ENCODE measurements at regions not wholly inside any gene's neighbourhood (a gene's known extent, or its start where the extent isn't known, plus 50 kb on each side); places are given as distances from the start of the nearest gene placed in this dataset.

DNA sequence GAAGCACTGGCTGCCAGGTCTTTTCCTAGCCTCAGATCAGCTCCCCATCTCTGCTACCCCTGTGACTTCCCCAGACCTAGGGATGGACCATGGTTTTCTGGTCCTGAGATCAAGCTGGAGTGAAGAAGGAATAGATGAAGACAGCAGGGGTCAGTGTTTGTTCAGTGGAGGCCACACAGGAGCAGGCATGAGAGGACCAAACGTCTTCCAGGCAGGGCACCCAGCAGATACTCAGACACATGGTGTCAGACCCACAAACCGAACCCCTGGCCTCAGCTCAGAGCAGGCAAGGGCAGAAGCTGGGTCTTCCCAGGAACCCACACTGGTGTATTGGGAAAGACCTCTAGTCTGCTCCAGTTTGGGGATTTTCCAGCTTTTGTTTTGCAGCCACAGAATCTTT is 189.7 kb downstream of the IRX5 start:
- FAIRE-seq (no peak), DNase-seq (ENCODE audit: low read depth, low spot score) (no peak)
- dilution Hi-C loops (cut with MboI; ENCODE audit: extremely low pct_ligation_motif_present, low sequenced_read_pairs) (no loop called here), intact Hi-C loops (cut with micrococcal nuclease) (no loop called here)
- Histone ChIP-seq H3K4me2 (ENCODE audit: insufficient read depth, low read length) (no peak overlapping the region), H4K20me1 (replicated peaks; ENCODE audit: control insufficient read depth, extremely low read depth, insufficient read depth, low read length) (no peaks in the 10 kb centered on the region), H3K27ac (ENCODE audit: insufficient read depth, low read depth, low read length) (no peak overlapping the region), H3K9me1 (replicated peaks; ENCODE audit: control insufficient read depth, extremely low read depth, insufficient read depth, low read length) (no peaks in the 10 kb centered on the region), H3K27me3 (ENCODE audit: control insufficient read depth in 2 of 2, insufficient read depth in 2 of 2, low read length in 2 of 2) (no peaks in the 10 kb centered on the region), H3K36me3 (ENCODE audit: control insufficient read depth in 2 of 2, extremely low read depth in 1 of 2, insufficient read depth in 2 of 2, low read length in 2 of 2) (no peaks in the 10 kb centered on the region), H3K9ac (replicated peaks; ENCODE audit: extremely low read depth, insufficient read depth, low read length) (no peak overlapping the region), H3K4me3 (replicated peaks in 1 of 3; ENCODE audit: insufficient read depth in 1 of 3, low read depth in 1 of 3, low read length in 3 of 3) (no peak overlapping the region), H3K79me2 (ENCODE audit: control insufficient read depth, insufficient read depth, low read length) (no peaks in the 10 kb centered on the region), H2AFZ (ENCODE audit: low read depth, low read length) (no peak overlapping the region), H3K9me3 (replicated peaks; ENCODE audit: control insufficient read depth, insufficient read depth, low read length) (no peaks in the 10 kb centered on the region), H3K4me1 (ENCODE audit: control insufficient read depth, extremely low read depth, insufficient read depth, low read length) (no peaks in the 10 kb centered on the region)
- TF ChIP-seq, protein P1, sequence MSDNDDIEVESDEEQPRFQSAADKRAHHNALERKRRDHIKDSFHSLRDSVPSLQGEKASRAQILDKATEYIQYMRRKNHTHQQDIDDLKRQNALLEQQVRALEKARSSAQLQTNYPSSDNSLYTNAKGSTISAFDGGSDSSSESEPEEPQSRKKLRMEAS (IDR thresholded peaks at IDR 0.05; ENCODE audit: insufficient read depth, insufficient read length), result no peak
- ChIA-PET POLR2A (no interaction called here), CTCF (no interaction called here)
- BruUV-seq (replicated peaks), result no TSS peak

DNA sequence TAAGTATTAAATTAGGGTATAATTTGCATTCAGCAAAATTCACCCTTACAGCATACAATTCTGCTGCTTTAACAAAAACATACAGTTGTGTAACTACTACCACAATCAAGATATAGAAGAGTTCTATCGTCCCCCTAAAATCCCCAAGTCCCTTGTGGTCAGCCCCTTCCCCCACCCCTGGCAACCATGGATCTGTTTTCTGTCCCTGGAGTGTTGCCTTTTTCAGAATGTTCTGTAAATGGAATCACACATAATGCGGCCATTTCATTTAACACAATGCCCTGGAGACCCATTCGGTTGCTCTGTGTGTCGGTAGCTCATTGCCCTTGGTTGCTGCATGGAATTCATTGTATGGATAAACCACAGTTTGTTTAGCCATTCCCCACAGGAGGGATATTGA is 190.2 kb downstream of the IRX5 start:
- Histone ChIP-seq H3K9ac (replicated peaks; ENCODE audit: extremely low read depth, insufficient read depth, low read length) (no peak overlapping the region), H3K4me3 (replicated peaks in 1 of 3; ENCODE audit: insufficient read depth in 1 of 3, low read depth in 1 of 3, low read length in 3 of 3) (no peak overlapping the region), H3K4me2 (ENCODE audit: insufficient read depth, low read length) (no peak overlapping the region), H3K4me1 (ENCODE audit: control insufficient read depth, extremely low read depth, insufficient read depth, low read length) (no peaks in the 10 kb centered on the region), H3K79me2 (ENCODE audit: control insufficient read depth, insufficient read depth, low read length) (no peaks in the 10 kb centered on the region), H3K27me3 (ENCODE audit: control insufficient read depth in 2 of 2, insufficient read depth in 2 of 2, low read length in 2 of 2) (no peaks in the 10 kb centered on the region), H3K9me1 (replicated peaks; ENCODE audit: control insufficient read depth, extremely low read depth, insufficient read depth, low read length) (no peaks in the 10 kb centered on the region), H3K27ac (ENCODE audit: insufficient read depth, low read depth, low read length) (no peak overlapping the region), H2AFZ (ENCODE audit: low read depth, low read length) (no peak overlapping the region), H3K36me3 (ENCODE audit: control insufficient read depth in 2 of 2, extremely low read depth in 1 of 2, insufficient read depth in 2 of 2, low read length in 2 of 2) (no peaks in the 10 kb centered on the region), H3K9me3 (replicated peaks; ENCODE audit: control insufficient read depth, insufficient read depth, low read length) (no peaks in the 10 kb centered on the region), H4K20me1 (replicated peaks; ENCODE audit: control insufficient read depth, extremely low read depth, insufficient read depth, low read length) (no peaks in the 10 kb centered on the region)
- dilution Hi-C loops (cut with MboI; ENCODE audit: extremely low pct_ligation_motif_present, low sequenced_read_pairs) (no loop called here), intact Hi-C loops (cut with micrococcal nuclease) (no loop called here)
- CTCF ChIA-PET, result no interaction called here
- POLR2A ChIA-PET, result no interaction called here
- TF ChIP-seq POLR2AphosphoS5 (IDR thresholded peaks at IDR 0.05; ENCODE audit: insufficient read depth, low read depth, low read length) (no peak), MYC (IDR thresholded peaks at IDR 0.05; ENCODE audit: low read depth, low read length) (no peak), JUN (IDR thresholded peaks at IDR 0.05; ENCODE audit: borderline replicate concordance, insufficient read depth, insufficient read length, low read depth) (no peak), FOS (IDR thresholded peaks at IDR 0.05; ENCODE audit: borderline replicate concordance, insufficient read depth, low read length) (no peak), EZH2 (IDR thresholded peaks at IDR 0.05; ENCODE audit: borderline replicate concordance, low read depth, low read length, severe bottlenecking) (no peak), GATA2 (IDR thresholded peaks at IDR 0.05; ENCODE audit: insufficient read depth, insufficient read length, low read depth, low read length) (no peak), POLR2A (IDR thresholded peaks at IDR 0.05; ENCODE audit: low read depth, low read length) (no peak)
- TF ChIP-seq, protein P1 (IDR thresholded peaks at IDR 0.05; ENCODE audit: insufficient read depth, insufficient read length), result no peak
- TF ChIP-seq, protein P2, sequence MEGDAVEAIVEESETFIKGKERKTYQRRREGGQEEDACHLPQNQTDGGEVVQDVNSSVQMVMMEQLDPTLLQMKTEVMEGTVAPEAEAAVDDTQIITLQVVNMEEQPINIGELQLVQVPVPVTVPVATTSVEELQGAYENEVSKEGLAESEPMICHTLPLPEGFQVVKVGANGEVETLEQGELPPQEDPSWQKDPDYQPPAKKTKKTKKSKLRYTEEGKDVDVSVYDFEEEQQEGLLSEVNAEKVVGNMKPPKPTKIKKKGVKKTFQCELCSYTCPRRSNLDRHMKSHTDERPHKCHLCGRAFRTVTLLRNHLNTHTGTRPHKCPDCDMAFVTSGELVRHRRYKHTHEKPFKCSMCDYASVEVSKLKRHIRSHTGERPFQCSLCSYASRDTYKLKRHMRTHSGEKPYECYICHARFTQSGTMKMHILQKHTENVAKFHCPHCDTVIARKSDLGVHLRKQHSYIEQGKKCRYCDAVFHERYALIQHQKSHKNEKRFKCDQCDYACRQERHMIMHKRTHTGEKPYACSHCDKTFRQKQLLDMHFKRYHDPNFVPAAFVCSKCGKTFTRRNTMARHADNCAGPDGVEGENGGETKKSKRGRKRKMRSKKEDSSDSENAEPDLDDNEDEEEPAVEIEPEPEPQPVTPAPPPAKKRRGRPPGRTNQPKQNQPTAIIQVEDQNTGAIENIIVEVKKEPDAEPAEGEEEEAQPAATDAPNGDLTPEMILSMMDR (IDR thresholded peaks at IDR 0.05; ENCODE audit: extremely low read depth in 1 of 2, insufficient read depth in 1 of 2, low read depth in 1 of 2, low read length in 2 of 2), result no peak
- no TSS peak for BruUV-seq (replicated peaks)
- no peak for DNase-seq (ENCODE audit: low read depth, low spot score)
- no peak for FAIRE-seq

All from endothelial cell of umbilical vein (primary cell).